ENCODE measurements at regions not wholly inside any gene's neighbourhood (a gene's known extent, or its start where the extent isn't known, plus 50 kb on each side); places are given as distances from the start of the nearest gene placed in this dataset.

GRCh38 chr4:128711361-128711760 lies 98.1 kb upstream of the JADE1 start:
- TF ChIP-seq CTCF (IDR thresholded peaks at IDR 0.05) (no peak), EZH2 (IDR thresholded peaks at IDR 0.05; ENCODE audit: borderline replicate concordance, insufficient read depth, low read depth, low read length, poor library complexity, severe bottlenecking) (no peak)
